ENCODE measurements at regions not wholly inside any gene's neighbourhood (a gene's known extent, or its start where the extent isn't known, plus 50 kb on each side); places are given as distances from the start of the nearest gene placed in this dataset.
"Not testable (repeated sequence)": the region's sequence is repeated elsewhere in the genome, so short reads cannot be mapped to it uniquely, and the experiment has no call there.

GRCh38 chr7:103244865-103245264 lies 52.4 kb upstream of the PMPCB start:
- DNase-seq (ENCODE audit: low read depth), result not testable (repeated sequence)

- no peak for DNase-seq (ENCODE audit: low read depth)
These were observed 56.4 kb upstream of the PMPCB start for GRCh38 chr7:103240806-103241205.

- DNase-seq (ENCODE audit: low read depth), result not testable (repeated sequence)
These were observed 61.4 kb upstream of the PMPCB start for GRCh38 chr7:103235824-103236223.

GRCh38 chr7:103234877-103235276 lies 62.4 kb upstream of the PMPCB start:
- not testable (repeated sequence) for DNase-seq (ENCODE audit: low read depth)

GRCh38 chr7:103227787-103228186 lies 69.4 kb upstream of the PMPCB start:
- DNase-seq (ENCODE audit: low read depth), result not testable (repeated sequence)

- DNase-seq (ENCODE audit: low read depth), result not testable (repeated sequence)
These were observed 71.4 kb upstream of the PMPCB start for GRCh38 chr7:103225798-103226197.

- not testable (repeated sequence) for DNase-seq (ENCODE audit: low read depth)
These were observed 74.2 kb upstream of the NAPEPLD start for GRCh38 chr7:103223065-103223464.

- DNase-seq (ENCODE audit: low read depth), result not testable (repeated sequence)
These were observed 62.1 kb upstream of the NAPEPLD start for GRCh38 chr7:103211049-103211448.

GRCh38 chr7:103199191-103199590 lies 50.3 kb upstream of the NAPEPLD start:
- DNase-seq (ENCODE audit: low read depth), result peak; percentile 0
